Chondrocyte (in vitro differentiated cells): ENCODE measurements at regions not wholly inside any gene's neighbourhood (a gene's known extent, or its start where the extent isn't known, plus 50 kb on each side); places are given as distances from the start of the nearest gene placed in this dataset.

Source experiments
- DNase-seq: peaks from one replicate; pipeline ENCODE4 v3.0.0; 2021; ENCODE audit warnings: mixed read lengths, low spot score
- H3K27ac Mint-ChIP-seq: one replicate; pipeline ENCODE4 v1.8.0; 2021; ENCODE audit warnings: mild to moderate bottlenecking, moderate library complexity, mixed read lengths; ENCODE audit not compliant: unreplicated experiment
- H3K27me3 Mint-ChIP-seq: 2 replicates; pipeline ENCODE4 v1.8.0; 2021; ENCODE audit warnings: low read depth, mixed read lengths
- H3K36me3 Mint-ChIP-seq: 2 replicates; pipeline ENCODE4 v1.8.0; 2021; ENCODE audit warnings: low read depth, mixed read lengths
- H3K4me1 Mint-ChIP-seq: 2 replicates; pipeline ENCODE4 v1.8.0; 2021; ENCODE audit warnings: low read depth, mild to moderate bottlenecking, mixed read lengths
- H3K4me3 Mint-ChIP-seq: one replicate; pipeline ENCODE4 v1.8.0; 2021; ENCODE audit warnings: mild to moderate bottlenecking, moderate library complexity, mixed read lengths; ENCODE audit not compliant: unreplicated experiment
- H3K9me3 Mint-ChIP-seq: 2 replicates; pipeline ENCODE4 v1.8.0; 2021; ENCODE audit warnings: low read depth, mixed read lengths
- CTCF ChIP-seq: fragments of 200-600 bp; sonication (generic); IDR thresholded peaks from 2 replicates; pipeline ENCODE4 v1.5.0; 2021; ENCODE audit warnings: antibody characterized with exemption, mild to moderate bottlenecking, moderate library complexity

- Mint-ChIP-seq H3K9me3 (no peaks in the 10 kb centered on the region), H3K36me3 (no peaks in the 10 kb centered on the region), H3K27me3 (no peaks in the 10 kb centered on the region), H3K4me3 (no peak overlapping the region), H3K4me1 (no peaks in the 10 kb centered on the region), H3K27ac (no peak overlapping the region)
- no peak for DNase-seq
- TF ChIP-seq CTCF: no peak
Observed at GRCh38 chr6:129955584-129955983, 62.8 kb upstream of the L3MBTL3 start.

GRCh38 chr6:129954749-129955431 lies 63.5 kb upstream of the L3MBTL3 start:
- no peaks in the 10 kb centered on the region for H3K27me3 Mint-ChIP-seq
- no peak overlapping the region for H3K27ac Mint-ChIP-seq
- no peaks in the 10 kb centered on the region for H3K9me3 Mint-ChIP-seq
- H3K4me3 Mint-ChIP-seq: no peak overlapping the region
- TF ChIP-seq CTCF: no peak
- no peaks in the 10 kb centered on the region for H3K4me1 Mint-ChIP-seq
- DNase-seq: no peak
- no peaks in the 10 kb centered on the region for H3K36me3 Mint-ChIP-seq

- TF ChIP-seq CTCF: no peak
- Mint-ChIP-seq H3K36me3 (no peaks in the 10 kb centered on the region), H3K27me3 (no peaks in the 10 kb centered on the region), H3K9me3 (no peaks in the 10 kb centered on the region), H3K4me1 (peaks cover 12% of the 10 kb centered on the region), H3K4me3 (no peak overlapping the region), H3K27ac (no peak overlapping the region)
- no peak for DNase-seq
Observed at GRCh38 chr6:129947797-129948196, 70.6 kb upstream of the L3MBTL3 start.

GRCh38 chr6:129946439-129947140 lies 71.8 kb upstream of the L3MBTL3 start:
- no peaks in the 10 kb centered on the region for H3K36me3 Mint-ChIP-seq
- H3K4me1 Mint-ChIP-seq: peaks cover 12% of the 10 kb centered on the region
- H3K4me3 Mint-ChIP-seq: no peak overlapping the region
- no peak for TF ChIP-seq CTCF
- no peak overlapping the region for H3K27ac Mint-ChIP-seq
- H3K9me3 Mint-ChIP-seq: no peaks in the 10 kb centered on the region
- no peaks in the 10 kb centered on the region for H3K27me3 Mint-ChIP-seq
- DNase-seq: no peak

GRCh38 chr6:129943637-129944271 lies 74.6 kb upstream of the L3MBTL3 start:
- H3K27ac Mint-ChIP-seq: no peak overlapping the region
- peaks cover 12% of the 10 kb centered on the region for H3K4me1 Mint-ChIP-seq
- peaks cover 1% of the 10 kb centered on the region for H3K27me3 Mint-ChIP-seq
- no peaks in the 10 kb centered on the region for H3K9me3 Mint-ChIP-seq
- H3K4me3 Mint-ChIP-seq: no peak overlapping the region
- no peak for TF ChIP-seq CTCF
- DNase-seq: no peak
- H3K36me3 Mint-ChIP-seq: no peaks in the 10 kb centered on the region
